SK-N-SH treated with all-trans-retinoic acid at 6 μM for 48 hours (cell line): ENCODE measurements at regions not wholly inside any gene's neighbourhood (a gene's known extent, or its start where the extent isn't known, plus 50 kb on each side); places are given as distances from the start of the nearest gene placed in this dataset.

Experiments used
- ARNTL ChIP-seq: fragments of 450-650 bp; formaldehyde crosslinking; IDR thresholded peaks from 2 replicates; pipeline ENCODE4 v1.5.0; 2020; ENCODE audit warnings: low read depth, mild to moderate bottlenecking, moderate library complexity, borderline replicate concordance
- CSRNP3 ChIP-seq: fragments of 250-450 bp; sonication (Bioruptor Pico); IDR thresholded peaks from 2 replicates; pipeline ENCODE4 v1.5.1; 2021; ENCODE audit warnings: mild to moderate bottlenecking, moderate library complexity
- GLIS3 ChIP-seq: fragments of 250-450 bp; sonication (Bioruptor Pico); IDR thresholded peaks from 2 replicates; pipeline ENCODE4 v1.5.0; 2020; ENCODE audit warnings: mild to moderate bottlenecking, moderate library complexity
- RARB ChIP-seq: fragments of 250-450 bp; sonication (Bioruptor Pico); IDR thresholded peaks from 2 replicates; pipeline ENCODE4 v1.8.0; 2021; ENCODE audit warnings: mild to moderate bottlenecking, moderate library complexity
- ZC3H10 ChIP-seq: fragments of 250-450 bp; sonication (Bioruptor Pico); IDR thresholded peaks from 2 replicates; pipeline ENCODE4 v1.5.1; 2021; ENCODE audit warnings: mild to moderate bottlenecking, moderate library complexity
- ZFP30 ChIP-seq: fragments of 450-650 bp; formaldehyde crosslinking; IDR thresholded peaks from 2 replicates; pipeline ENCODE4 v1.5.0; 2022; ENCODE audit warnings: mild to moderate bottlenecking, moderate library complexity
- ZNF8 ChIP-seq: fragments of 450-650 bp; formaldehyde crosslinking; IDR thresholded peaks from 2 replicates; pipeline ENCODE4 v1.5.0; 2020; ENCODE audit warnings: mild to moderate bottlenecking, moderate library complexity

DNA sequence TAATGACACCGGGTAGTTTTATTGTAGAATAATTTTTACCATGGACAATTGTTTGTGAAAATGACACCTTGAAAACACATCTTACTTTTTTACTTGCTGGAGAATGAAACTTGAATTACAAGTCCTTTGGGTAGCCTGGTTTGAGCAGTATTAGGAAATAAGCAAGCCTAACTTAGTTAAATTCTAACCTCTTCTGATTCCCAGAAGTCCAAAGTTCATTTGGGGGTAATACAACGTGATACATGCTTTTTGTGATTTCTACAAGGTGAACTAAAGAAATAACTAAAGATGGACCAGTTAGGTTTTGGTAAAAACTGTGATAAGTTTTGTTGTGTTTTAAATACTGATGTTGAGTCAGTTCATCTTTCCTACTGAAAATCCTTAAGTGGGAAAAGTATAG is 135.4 kb upstream of the DMRT1 start:
- TF ChIP-seq GLIS3 (CRISPR knock-in tag) (no peak), RARB (CRISPR knock-in tag) (no peak), ZNF8 (no peak), ARNTL (CRISPR knock-in tag) (no peak), ZFP30 (CRISPR knock-in tag) (no peak), CSRNP3 (no peak), ZC3H10 (no peak)
